HG03139 (cell line): ENCODE measurements at regions not wholly inside any gene's neighbourhood (a gene's known extent, or its start where the extent isn't known, plus 50 kb on each side); places are given as distances from the start of the nearest gene placed in this dataset.

Source experiments
- ATAC-seq: cut with Tn5 transposase; IDR thresholded peaks from one replicate; pipeline ENCODE4 v1.9.1; 2021; ENCODE audit not compliant: unreplicated experiment

DNA sequence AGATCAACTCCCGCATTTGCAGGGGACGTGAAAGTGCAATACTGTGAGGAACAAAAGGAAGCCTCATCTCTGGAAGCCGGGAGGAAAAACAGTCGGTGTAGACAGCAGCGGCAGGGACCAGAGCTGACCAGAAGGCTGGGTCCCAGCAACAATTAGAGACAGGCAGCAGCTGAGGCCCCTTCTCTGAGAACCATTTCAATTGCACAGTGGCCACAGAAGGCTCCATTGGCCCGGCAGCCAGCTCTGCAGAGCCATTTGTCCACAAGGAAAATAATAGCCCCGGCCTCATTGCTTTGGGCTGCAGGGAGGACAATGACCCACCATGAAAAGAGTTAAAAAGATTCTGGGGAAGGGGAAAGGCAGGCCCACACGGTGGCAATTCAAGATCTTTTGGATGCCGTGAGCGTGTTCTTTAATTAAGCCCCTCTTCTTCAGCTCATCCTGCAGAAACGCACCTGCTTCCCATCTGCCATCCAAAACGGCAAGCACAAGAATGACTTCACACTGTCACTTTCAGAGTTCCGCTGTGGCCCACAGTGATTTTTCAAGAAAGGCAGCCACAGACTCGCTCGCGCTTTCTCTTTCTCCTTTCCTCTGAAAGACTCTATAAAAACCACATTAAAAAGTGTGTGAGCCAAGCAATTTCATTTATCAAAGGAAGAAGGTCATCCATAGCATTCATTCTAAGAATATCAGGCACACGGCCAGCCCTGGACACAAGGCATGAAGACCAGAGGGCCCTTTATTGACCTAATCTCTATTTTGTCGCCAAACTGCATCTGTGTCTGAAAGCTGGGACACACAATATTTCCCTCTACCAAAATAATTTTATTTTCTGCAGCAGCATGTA is 293.6 kb downstream of the SOX11 start:
- ATAC-seq, result no peak

DNA sequence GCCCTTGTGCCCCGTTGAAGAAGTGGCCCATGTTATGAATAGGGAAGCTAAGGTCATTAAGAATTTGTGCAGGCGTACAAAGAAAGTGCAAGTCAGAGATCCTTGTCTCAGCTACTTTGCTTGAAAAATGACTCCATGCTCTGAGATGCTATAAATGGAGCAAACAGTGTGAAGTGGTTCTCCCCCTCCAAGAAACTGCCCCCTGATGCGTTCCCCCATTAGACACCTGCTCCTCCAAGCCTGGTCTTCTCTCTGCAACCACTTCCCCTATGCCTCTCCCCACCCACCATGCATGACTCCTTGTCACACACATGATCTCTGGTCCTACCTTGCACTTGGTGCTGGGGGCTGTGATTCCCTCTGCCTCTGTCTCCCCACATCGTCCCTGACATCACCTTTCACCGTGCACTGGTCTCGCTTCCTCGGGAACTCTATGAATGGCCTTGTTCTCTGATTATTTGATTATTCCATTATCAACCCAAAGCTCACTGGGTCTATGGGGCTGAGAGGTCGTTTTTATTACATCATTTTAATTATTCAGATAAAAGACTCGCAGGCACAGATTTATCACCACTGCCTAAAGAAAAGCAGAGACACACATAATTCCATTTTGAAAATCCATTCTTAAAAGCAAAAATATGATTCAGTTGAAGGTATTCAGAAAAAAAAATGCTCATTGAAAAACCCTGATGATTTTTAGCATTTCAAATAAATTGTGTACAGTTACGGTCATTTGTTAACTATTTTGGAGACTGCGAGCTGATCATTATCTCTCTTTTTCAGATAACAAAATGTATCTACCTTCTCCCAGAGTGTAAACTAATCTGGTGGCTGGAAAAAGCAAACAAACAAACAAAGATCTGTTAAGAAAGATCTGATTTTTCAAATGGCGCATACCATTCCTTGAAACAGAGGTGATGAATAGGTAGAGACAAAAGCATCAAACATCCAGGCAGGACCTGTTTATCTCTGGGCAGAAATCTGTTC is 294.9 kb downstream of the SOX11 start:
- no peak for ATAC-seq

DNA sequence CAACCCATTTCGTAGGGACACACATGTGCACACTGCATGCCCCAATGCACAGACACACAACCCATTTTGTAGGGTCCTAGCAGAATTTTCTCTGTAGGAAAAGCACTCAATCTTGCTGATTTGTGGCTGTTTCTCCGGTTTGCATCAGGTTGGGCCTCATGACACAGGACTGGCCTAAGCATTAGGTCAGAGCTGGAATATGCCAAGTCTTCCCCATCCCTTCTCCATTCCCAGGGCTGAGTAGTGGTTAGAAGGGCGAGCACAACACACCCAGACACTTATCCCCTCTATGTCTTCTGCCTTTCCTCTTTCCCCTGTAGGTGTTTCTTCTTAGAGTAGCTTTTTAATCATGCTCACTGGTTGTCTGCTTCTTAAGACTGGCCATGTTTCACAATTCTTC is 295.9 kb downstream of the SOX11 start:
- ATAC-seq, result no peak

DNA sequence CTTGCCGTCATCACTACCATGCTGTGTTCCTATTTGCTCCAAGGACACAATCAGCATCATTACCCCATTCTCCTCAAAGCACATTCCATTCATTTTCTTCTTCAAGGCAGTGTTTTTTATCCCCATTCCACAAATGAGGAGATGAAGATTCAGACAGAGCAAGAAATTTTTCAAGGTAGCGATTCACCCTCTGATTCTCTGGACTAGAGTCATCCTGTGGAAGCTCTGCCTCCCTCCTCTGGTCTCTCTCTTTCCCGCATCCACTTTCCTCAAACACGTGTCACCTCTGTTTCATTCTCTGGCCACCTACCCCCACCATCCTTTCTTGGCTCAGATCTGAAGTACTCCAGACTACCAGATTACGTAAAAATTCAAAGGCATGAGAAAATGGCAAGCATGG is 297.9 kb downstream of the SOX11 start:
- ATAC-seq, result no peak

DNA sequence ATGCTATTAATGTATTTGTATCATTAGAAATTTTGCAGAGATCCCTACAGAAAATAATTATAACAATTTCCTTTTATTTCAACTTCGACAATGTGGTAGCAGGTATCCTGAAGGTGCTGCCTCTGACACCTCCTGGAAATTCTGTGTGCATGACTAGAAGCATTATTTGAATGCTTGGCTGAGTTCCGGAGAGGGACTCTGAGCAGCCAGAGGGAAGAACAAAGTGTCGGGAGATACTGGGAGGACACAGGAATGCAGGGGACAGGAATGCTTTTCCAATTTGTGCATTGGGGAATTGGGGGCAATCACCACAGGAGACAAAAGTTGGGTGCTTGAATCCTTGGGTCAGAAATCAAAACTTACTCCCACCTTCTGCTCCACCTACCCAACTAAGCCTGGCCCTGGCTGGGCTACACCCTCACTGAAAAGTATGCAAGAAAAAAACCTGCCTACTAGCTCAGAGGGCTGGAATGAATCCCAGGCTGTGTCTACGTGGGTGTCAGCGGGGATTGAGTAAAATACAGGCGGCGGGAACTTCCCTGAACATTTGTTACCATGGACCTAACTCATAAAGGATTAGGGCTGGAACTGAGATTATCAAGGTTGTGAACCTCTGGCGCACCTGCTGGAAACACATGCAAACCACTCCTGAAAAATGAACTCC is 299.3 kb downstream of the SOX11 start:
- ATAC-seq, result no peak

DNA sequence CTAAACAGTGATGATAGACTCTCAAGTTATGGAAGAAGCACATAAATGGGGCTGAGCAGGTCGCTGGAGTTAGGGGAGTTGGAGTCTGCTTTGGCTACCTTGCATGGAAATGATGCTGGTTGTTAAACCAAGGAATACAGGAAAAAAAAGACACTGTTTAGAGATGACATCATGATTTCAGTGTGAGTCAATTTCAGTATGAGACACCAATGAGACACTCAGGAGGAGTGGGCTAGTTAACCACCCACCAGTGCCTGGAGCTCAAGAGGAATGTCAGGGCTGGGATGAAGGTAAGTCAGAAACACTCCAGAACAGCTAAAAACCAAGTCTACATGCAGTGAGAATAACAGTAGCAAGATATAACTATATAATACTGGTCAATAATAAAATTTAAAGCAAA is 303.6 kb downstream of the SOX11 start:
- no peak for ATAC-seq

DNA sequence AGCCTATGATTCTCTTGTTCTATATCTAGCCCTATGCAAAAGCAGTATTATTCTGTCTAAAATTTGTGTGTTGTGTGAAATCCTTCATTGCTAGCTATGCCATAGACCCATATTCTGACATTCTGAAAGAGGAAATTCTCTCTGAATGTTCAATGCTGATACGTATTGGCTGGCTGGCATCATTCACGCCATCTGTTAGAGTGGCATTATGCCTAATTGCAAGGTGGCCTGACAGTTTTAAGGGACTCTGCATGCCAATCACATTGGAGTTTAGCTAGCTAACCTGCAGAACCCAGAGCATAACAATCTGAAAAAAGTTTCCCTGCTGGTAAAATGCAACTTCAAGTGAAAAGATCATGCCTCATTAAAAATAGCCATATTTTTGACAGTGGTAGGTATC is 316.0 kb downstream of the SOX11 start:
- no peak for ATAC-seq

DNA sequence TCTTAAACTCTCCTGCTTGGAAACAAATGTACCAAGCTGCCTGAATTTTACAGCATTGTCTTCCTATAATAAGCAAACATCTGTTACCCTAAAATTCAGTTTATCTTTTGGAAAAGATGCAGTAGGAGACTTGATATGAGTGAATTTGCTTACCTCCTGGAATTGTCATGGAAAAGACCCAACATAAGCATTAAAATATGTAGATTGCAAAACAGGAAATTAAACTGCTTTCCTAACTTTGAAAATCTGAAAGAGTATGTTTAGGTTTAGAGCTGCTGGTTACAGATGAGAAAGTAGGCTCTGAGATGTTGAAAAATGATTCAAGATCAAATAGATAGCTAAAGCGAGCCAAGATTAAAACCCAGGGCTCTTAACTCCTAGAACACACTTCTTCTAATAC is 316.5 kb downstream of the SOX11 start:
- ATAC-seq, result no peak

DNA sequence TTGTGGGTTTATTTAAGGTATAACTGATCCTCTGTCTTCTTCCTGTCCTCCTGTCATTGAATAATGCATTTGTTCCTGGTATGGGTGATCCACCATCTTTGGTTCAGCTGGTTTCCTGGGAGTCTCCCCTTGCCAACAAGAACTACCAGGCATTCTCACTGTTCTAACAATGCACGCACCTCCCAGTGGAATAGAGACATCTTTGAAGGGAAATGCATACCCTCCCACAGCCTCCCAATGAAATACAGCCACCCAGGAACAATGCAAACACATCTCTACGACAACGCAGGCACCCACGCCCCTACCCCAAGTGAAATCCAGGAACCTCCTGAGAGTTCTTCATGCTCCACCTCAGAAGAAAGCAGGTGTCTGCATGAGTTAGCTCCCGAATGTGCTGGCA is 318.0 kb downstream of the SOX11 start:
- ATAC-seq, result no peak

DNA sequence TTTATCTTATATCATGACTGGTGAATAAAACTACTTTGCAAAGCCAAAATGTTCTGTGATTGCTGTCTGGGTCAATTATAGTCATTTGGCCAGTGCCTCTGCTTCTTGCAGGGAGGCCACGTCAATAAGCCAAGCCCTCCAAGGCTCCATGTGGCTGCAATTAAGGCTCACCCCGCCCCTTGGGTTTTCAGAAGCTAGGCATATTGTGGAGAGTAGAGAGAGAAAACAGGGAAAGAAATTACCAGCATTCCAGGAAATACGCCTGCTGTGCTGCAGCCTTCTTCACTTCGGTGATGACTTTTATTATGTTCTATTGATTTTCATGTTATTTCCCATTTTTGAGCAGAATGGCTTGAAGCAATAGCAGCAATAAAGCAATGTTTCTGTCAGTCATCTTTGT is 319.7 kb downstream of the SOX11 start:
- no peak for ATAC-seq

DNA sequence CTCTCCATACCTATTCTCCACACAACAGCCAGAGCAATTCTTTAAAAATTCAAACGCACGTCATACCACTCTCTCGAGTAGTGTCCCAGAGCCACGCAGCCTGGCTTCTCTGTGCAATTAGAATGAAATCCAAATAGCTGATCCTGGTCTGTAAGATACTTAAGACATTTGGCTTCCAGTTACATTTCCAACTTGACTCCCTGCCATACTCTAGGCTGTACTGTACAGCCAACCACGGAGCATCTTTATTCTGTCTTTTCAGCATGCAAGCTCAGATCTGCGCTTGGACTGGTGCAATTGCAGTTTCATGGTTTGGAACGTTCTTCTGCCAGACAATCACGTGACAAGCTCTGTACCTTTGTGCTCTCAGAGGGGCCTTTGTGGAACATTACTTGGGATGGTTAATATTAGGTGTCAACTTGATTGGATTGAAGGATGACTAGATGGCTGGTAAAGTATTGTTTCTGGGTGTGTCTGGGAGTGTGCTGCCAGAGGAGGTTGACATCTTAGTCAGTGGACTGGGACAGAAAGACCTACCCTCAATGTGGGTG is 325.6 kb downstream of the SOX11 start:
- no peak for ATAC-seq

DNA sequence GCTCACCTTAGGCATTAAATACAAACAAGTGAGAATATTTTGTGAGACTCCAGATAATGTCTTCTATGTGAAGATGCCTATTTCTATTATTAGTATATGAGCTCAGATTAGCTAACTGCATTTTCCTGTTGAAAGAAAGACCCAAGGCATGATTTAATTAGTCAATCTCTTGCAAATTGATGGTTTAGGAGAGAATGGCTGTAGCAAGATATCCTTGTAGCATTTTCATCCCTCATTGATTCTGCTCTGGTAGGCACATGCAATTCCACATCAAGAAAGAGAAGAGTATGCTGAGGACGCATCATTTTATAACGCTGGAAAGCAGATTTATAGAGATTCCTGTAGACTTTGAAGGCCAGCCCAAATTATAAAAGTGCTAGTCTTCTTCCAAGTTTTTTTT is 332.0 kb downstream of the SOX11 start:
- no peak for ATAC-seq

DNA sequence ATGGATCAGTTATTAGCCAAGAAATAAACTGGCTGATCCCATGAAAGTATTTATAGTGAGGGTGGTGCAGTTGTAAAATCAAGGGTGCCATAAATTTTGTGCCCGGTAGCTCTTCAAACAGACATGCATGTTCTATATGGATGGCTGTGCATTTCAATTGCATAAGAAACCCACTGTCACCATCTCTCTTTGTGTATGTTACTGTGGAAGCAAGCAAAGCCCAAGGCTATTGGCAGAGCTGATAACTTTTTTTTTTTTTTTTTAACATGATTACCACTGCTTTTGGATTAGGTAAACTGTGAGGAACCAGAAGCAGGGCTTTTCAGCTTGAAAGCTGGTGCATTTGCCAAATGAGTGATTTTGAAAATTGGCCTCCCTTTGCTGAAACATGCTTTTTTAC is 332.6 kb downstream of the SOX11 start:
- no peak for ATAC-seq

DNA sequence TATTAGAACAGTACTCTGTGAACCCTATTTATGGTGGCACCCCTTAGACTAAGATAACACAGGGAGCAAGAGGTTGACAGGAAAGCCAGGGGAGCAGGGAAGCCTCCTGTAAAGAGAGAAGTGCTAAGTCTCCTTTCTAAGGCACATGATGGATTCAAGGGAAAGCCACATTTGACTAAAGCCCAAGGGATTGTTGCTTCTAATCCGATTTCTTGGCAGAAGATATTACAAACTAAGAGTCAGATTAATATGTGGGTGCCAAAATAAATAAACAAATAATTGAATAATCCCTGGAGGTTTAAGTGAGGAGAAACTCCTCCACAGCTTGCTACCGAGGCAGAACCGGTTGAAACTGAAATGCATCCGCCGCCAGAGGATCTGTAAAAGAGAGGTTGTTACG is 333.2 kb downstream of the SOX11 start:
- ATAC-seq, result no peak

DNA sequence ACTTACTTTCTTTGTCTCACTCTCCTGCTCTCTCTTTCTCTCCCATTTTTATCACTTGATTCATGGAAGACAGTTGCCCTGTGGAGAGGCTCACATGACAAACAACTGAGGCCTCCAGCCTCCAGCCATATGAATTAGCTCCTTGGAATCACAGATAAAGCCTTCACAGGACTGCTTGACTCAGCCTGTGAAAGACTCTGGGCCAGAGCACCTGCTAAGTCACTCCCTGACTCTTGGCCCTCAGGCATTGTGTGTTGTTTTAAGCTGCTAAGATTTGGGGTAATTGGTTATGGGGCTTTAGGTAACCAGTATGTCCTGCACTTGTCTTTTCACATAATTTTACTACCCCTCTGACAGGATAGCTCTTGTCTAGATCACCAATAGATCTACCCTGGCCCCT is 334.9 kb downstream of the SOX11 start:
- no peak for ATAC-seq

DNA sequence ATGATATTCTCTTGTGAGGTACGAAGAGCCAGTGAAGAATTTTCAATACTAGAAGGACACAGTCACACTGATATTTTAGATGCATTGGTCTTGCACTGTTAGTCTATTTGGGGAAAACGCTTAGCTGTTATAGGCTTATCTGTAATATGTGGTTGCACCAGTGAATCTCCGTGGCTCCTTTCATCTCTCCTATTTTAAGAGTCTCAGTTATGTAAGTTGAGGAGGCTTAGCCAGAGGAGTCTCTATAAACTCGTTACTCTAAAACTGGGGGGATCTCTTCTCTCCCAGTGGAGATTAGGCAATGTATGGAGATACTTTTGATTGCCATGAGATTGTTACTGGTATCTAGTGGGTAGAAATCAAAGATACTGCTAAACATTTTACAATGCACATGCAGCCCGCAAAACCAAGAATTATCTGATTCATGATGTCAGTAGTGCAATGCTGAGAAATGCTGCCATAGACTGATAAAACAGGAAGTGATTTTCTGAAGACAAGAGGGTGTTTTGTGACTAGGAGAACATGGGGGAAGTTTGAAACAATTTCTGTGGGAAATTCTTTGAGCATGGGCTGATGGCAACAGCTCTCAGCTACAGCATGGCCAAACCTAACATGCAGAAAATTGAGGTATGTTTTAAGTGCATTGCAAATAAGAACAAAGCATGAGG is 339.1 kb downstream of the SOX11 start:
- ATAC-seq, result no peak

DNA sequence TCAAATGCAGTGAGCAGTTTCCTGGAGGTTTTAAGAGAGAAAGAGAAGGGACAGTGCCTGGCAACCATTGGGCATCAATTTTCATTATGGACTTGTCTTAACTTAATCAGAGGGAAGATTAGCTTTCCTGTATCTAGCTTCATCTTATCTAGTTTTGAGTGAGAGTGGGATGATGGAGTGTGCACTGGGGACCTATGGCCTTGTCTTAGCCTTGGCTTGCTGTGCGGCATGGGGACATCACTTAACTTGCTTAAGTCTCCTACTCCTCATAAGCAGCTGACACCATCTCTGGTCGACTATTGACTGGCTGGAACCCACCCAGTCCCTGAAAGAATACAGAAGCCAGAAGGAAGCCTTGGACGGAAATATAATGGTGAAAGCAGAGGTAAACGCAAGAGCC is 344.0 kb downstream of the SOX11 start:
- no peak for ATAC-seq

DNA sequence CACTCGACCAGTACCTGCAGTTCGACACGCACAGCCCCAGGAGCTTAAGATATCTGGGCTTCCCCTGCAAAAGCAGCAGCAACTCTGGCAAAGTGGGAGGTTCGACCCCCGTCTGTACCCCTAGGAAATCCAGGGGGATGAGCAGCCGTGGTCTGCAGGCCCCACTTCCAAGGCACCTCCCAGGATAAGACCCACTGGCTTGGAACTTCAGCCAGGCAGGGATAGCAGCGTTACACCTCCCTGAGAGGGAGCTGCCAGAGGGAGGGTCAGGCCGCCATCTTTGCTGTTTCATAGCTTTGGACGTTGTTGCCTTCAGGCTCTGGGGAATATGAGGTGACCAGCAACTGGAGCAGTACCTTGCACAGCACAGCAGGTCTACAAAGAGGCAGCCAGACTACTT is 351.1 kb downstream of the SOX11 start:
- ATAC-seq, result no peak

DNA sequence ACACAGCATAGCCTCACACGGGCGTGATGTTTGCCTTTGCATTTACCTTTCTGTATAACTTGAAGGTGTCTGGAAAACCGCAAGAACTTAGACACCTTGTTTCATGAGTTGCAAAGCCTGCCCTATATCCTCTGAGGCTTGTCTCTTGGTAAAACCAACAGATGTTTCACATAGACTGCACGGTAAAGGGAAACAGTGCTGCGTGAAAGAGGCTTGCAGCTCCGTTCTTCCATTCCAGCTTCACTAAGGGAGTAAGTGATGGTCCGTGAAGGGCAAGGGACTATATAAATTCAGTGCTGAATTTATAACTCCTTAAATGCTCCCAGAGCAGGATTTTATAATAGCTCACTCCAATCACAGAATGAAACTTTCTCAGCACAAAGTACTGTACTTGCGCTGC is 360.5 kb downstream of the SOX11 start:
- no peak for ATAC-seq

DNA sequence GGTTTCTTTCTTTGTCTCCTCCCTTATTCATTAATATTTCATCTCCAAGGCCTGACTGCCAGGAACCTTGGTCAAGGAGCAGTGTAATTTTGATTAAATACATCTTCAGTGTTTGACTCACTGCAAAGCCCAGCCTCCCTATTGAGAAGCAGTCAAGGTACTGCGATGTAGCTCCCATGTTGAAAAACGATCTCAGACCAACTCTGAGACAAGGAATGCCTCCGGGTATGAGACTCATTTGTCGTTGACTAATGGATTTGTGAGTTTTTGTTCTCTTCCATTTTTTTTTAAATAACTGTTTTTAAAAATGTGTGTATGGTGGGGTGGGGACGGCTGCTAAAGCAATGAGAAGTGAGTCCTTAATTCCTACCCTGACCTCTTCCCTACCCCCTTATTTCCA is 361.6 kb downstream of the SOX11 start:
- ATAC-seq, result no peak
